OCI-LY1 (cell line): ENCODE measurements at regions not wholly inside any gene's neighbourhood (a gene's known extent, or its start where the extent isn't known, plus 50 kb on each side); places are given as distances from the start of the nearest gene placed in this dataset.

ENCODE experiments used
- CTCF ChIP-seq: fragments of 200-600 bp; sonication (generic), shearing (Covaris generic); IDR thresholded peaks from 2 replicates; pipeline ENCODE4 v1.5.1; 2017; ENCODE audit warnings: mild to moderate bottlenecking, antibody characterized with exemption, low read length, moderate library complexity, mixed read lengths
- EZH2 ChIP-seq: fragments of 200-600 bp; sonication (generic), shearing (Covaris generic); IDR thresholded peaks from 2 replicates; pipeline ENCODE4 v1.8.0; 2017; ENCODE audit warnings: borderline replicate concordance, mixed run types, mild to moderate bottlenecking, antibody characterized with exemption, low read length, moderate library complexity, mixed read lengths

- TF ChIP-seq EZH2 (no peak), CTCF (no peak)
Measured at GRCh38 chr15:31483053-31483985, 156.7 kb downstream of the KLF13 start.
